ENCODE measurements at regions not wholly inside any gene's neighbourhood (a gene's known extent, or its start where the extent isn't known, plus 50 kb on each side); places are given as distances from the start of the nearest gene placed in this dataset.

DNA sequence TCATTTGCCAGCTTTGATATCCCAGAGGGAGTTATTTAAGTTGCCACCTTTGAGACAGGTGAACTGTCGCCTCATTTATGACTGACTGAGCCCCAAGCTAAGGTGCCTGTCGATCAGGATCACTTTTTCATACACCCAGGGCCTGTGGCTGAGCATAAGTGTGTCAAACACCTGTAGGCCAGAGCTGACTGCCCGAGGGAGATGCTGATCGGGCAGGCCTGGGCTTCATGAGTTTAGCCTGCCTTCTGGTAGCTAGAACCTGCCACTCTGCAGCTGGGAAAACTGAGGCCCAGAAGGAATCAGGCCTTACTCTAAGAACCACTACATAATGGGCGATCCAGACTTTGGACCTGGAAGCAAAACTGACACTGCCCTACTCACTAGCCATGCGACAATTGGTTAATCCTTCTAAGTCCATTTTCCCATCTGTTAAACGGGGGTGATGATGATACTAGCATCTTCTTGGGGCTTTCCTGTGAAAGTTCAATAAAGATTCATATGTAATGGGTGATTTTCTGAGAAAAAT, 188.7 kb upstream of the GLI2 start:
- DNase-seq (ENCODE audit: low read depth), result no peak
- in situ Hi-C loops (cut with HindIII; ENCODE audit: low pct_unique_long_range_greater_than_20kb, low sequenced_read_pairs), result no loop called here

DNA sequence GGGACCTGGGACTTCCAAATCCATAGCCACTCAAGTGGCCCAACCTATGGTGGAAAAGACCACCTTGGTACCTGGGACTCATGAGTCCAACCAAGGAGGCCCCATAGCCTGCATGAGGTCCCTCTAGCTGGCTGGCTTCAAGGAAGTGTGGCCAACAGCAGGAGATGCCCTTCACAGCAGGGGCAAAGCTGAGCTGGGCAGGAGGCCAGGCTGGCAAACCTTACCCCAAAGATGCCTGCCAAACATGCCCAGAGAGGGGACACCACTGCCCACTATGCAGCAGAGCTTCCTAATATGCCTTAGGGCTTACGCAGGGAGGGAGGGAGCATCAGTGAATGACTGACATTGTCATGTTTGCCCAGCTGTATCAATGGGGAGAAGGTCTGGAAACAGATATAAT, 188.0 kb upstream of the GLI2 start:
- in situ Hi-C loops (cut with HindIII; ENCODE audit: low pct_unique_long_range_greater_than_20kb, low sequenced_read_pairs), result no loop called here
- DNase-seq (ENCODE audit: low read depth), result no peak

DNA sequence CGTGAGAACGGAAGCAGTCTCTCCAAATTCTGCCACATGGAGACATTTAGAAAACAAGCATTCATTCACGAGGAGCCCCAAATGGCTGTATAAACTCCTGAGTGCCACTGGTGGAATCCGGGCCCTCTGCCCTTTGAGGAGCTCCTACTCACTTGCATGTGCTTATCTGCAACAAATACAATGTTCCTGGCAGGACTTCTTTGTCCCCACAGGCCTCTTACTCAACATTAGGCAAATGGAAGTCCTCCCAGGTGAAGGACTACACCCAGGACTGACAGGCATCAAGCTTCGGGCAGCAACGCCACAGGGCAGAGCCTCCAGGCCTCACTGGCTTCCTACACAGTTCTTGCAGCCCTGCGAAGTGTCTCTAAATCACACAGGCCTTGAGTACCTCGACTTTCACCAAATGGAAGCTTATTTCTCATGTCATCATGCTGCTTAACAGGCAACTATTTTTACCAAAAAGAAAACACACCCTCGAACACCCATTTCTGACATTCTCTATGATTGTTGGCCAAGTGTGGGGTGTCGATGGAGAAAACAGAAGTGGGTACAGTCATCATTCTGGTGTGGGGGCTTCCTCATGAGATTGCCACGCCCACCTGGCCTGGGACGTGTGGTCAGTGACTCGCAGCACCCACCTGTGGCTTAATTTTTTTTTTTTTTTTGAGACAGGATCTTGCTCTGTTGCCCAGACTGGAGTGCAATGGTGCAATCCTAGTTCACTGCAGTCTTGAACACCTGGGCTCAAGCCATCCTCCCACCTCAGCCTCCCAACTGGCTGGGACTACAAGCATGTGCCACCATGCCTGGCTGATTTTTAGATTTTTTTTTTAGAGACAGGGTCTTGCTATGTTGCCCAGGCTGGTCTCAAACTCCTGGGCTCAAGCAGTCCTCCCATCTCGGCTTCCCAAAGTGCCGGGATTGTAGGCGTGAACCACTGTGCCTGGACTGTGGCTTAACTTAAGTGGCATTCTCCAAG, 186.8 kb upstream of the GLI2 start:
- no peak for DNase-seq (ENCODE audit: low read depth)
- in situ Hi-C loops (cut with HindIII; ENCODE audit: low pct_unique_long_range_greater_than_20kb, low sequenced_read_pairs), result no loop called here

DNA sequence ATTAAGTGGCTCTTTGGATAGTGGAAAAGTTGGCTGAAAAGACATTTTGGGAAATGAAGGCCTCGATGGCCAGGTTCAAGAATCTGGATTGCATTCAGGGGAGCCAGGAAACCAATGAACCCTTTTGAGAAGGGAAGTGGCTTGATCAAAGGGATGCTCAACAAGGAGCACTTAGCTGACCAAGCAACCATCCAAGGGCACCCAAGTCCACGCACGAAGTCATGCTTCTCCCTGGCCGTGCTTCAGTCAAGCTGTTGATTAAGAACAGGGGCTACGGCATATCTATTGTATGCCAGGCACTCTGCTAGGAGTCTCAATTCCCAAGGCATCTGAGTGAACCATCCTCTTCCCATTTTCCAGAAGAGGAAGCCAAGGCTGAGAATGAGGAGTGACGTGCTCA, 185.8 kb upstream of the GLI2 start:
- DNase-seq (ENCODE audit: low read depth), result no peak
- in situ Hi-C loops (cut with HindIII; ENCODE audit: low pct_unique_long_range_greater_than_20kb, low sequenced_read_pairs), result no loop called here

DNA sequence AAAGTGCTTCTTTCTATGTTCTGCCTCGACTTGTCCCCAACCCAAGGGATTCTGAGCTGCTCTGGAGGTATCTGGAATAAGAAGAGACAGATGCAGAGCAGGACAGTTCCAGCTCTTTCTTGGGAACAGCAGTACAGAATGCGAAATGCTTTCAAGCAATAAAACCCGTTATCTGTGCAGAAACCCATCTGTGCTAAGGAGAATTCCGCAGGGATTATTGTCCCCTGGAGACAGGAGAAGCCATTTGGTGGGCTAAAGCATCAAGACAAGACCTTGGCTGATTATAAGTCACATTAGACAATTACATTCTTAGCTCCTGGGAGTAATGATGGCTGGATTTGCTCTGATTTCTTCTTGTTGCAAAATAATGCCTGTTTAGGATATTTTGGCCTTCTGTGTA, 185.4 kb upstream of the GLI2 start:
- no peak for DNase-seq (ENCODE audit: low read depth)
- in situ Hi-C loops (cut with HindIII; ENCODE audit: low pct_unique_long_range_greater_than_20kb, low sequenced_read_pairs), result no loop called here

DNA sequence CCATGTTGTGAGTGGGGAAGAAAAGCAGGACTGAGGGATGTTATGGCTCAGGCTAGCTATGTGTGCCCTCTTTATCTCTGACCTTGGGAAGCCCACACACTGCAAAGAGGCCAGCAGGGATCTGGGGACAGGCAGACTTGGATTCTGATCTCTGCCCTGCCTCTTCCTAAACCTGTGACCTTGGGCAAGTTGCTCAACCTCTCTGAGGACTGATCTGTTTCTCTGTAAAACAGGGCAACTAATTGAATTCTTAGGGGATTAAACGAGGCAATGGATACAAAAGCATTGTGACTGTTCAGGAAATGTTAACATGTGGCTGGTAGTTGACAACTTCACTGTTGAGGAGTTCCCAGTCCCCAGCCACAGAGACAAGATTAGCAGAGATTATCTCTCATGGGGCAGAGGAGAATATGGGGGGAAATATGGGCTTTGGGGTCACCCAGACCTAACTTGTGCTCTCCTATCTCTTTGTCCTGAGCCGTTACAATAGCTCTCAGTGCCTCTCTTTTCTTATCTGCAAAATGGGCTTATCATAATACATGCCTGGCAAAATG, 184.7 kb upstream of the GLI2 start:
- no peak for DNase-seq (ENCODE audit: low read depth)
- in situ Hi-C loops (cut with HindIII; ENCODE audit: low pct_unique_long_range_greater_than_20kb, low sequenced_read_pairs), result no loop called here

DNA sequence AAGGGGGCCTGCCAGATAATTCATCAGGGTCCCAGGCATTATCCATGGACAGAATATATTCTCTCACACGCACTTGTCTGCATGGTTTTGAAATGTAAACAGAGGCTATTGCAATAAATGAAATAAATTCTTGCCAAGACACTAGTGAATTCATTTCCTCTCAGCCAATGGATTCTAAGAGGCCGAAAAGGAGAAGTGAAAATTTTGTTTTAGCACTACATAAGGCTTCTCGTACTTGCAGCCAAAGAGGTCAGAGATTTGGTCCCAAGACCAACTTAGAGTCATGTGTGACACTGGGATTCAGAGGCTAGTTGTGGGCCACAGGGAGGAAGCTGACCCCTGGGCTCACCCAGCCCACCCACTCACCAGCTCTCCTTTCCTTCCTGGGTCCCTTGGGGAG, 184.1 kb upstream of the GLI2 start:
- DNase-seq (ENCODE audit: low read depth), result no peak
- in situ Hi-C loops (cut with HindIII; ENCODE audit: low pct_unique_long_range_greater_than_20kb, low sequenced_read_pairs), result no loop called here

DNA sequence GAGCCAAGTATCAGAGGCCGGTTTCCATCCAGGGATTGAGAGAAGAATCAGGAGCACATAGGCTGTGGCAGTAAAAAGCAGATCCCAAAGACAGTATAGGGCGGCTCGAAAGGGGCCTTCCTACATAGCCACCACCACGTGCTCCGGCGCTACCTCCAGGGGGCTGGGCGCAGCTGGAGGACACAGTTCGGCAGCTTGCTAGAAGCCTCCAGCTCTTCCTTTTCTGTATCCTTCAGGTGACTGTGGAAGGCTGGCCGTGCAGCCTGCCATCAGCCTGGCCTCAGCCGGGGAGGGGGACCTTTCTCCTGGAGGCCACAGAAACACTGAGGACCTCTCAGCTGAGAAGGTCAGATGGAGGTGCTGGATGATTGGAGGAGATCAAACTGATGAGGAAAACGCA, 183.6 kb upstream of the GLI2 start:
- no peak for DNase-seq (ENCODE audit: low read depth)
- in situ Hi-C loops (cut with HindIII; ENCODE audit: low pct_unique_long_range_greater_than_20kb, low sequenced_read_pairs), result no loop called here

DNA sequence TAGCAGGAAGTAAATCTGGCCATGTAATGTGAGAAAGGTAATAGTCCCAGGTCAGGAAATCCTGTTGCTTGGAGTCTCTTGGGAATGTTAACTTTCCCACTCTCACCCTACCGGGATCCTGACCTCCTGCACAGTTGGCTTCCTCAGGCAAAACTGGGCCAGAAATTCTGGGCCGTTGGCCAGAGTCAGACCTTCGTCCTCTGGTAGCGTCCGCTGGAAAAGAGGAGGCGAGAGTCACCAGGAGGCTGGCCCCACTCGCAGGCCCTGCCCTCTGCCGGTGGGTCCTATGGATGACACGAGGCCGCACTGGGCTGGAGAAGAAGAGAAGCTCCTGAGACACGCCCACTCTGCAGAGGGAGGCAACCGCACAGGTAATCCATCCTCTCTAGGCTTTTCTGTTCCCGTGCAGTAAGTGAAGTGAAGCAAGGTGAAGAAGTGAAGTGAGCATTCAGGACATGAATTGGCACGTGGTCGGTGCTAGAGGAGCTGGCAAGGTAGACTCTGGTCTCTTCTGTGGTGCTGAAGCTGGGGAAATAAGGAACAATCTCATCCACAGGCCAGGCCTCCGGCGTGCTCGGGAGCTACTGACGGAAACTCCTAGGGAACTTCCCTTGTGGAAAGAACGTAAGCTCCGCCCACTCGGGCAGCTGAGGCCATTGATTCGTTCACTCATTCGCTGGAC, 182.7 kb upstream of the GLI2 start:
- peak; percentile 49 for DNase-seq (ENCODE audit: low read depth)
- in situ Hi-C loops (cut with HindIII; ENCODE audit: low pct_unique_long_range_greater_than_20kb, low sequenced_read_pairs), result no loop called here

DNA sequence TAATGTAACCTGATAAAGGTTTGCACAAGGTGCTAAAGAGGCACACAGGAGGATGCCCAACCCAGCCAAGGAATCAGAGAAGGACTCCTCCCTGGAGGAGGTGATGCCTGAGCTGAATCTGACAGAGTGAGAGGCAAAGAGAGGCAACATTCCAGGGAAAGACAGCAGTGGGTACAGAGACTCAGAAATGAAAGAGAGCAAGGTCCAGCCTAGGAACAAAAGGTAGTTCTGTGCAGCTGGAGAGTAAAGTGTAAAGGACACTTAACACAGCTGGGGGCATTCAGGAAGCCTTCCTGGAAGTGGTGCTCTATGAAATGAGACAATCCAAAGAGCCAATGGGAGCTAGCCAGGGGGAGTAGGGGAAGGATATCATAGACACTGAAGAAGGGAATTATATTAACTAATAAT, 181.0 kb upstream of the GLI2 start:
- in situ Hi-C loops (cut with HindIII; ENCODE audit: low pct_unique_long_range_greater_than_20kb, low sequenced_read_pairs), result no loop called here
- no peak for DNase-seq (ENCODE audit: low read depth)

DNA sequence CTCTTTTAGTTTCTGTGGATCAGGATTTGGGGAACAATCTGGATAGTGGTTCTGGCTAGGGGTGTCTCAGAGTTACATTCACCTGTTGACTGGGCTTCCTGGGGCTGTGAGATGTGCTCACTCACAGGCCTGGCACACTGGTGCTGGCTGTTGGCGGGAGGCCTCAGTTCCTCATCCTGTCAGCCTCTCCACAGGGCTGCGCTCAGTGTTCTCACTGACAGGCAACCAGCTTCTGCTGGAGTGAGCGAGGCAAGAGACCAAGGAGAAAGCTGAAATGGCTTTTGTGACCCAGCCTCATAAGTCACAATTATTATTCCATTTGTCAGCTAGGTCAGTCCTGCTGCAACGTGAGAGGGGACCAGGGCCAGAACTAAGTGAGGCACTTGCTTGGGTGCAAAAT, 180.6 kb upstream of the GLI2 start:
- in situ Hi-C loops (cut with HindIII; ENCODE audit: low pct_unique_long_range_greater_than_20kb, low sequenced_read_pairs), result no loop called here
- no peak for DNase-seq (ENCODE audit: low read depth)

DNA sequence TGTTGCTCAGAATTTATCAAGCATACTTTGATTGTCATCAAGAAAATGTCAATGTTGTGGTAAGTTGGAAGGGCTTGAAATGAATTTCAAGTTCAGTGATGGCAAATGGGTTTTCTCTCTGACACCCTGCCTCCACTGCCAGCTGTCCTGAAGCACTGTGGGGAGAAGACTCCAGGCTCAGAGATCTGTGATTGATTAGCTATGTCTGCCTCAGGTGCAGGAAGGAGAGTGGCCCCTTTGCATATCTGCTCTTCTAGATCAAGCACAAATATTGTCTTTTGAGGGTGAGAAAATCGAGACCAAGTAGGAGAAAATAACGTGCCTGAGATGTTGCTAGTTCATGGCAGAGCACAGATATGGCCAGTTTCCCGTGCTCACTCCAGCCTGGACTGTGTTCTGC, 178.8 kb upstream of the GLI2 start:
- in situ Hi-C loops (cut with HindIII; ENCODE audit: low pct_unique_long_range_greater_than_20kb, low sequenced_read_pairs), result no loop called here

DNA sequence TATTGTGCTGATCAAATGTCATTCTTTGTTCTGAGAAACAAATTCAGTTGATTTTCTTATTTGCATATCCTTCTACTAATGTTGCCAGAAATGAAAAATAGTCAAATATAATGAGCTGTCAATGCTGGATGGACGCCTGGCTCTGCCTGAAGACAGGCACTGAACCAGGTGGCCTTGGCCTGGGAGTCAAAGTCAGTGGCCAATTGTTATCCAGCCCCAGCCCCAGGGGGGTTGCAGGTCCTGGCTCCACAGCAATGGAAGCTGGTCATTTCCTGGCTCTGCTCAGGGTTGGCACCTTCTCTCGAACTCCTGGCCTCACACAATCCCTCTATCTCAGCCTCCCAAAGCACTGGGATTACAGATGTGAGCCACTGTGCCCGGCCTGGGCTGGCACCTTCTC, 176.8 kb upstream of the GLI2 start:
- in situ Hi-C loops (cut with HindIII; ENCODE audit: low pct_unique_long_range_greater_than_20kb, low sequenced_read_pairs), result no loop called here
- no peak for DNase-seq (ENCODE audit: low read depth)

More for the DNA sequence above, 178.8 kb upstream of the GLI2 start:
- no peak for DNase-seq (ENCODE audit: low read depth)

DNA sequence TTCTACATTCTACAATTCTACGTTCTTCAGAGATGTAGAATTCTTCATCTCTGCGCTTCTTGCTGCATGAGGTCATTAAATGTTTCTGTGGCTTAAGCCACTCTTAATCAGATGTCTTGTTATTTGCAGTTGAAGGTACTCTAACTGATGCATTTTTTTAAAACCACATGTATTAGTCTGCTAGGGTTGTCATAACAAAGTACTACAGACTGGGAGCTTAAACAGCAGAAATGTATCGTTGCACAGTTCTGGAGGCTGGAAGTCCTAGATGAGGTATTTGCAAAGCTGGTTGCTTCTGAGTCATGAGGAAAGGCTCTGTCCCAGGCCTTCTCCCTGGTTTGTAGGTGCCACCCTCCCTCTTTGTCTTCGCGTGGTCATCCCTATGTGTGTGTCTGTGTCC, 176.3 kb upstream of the GLI2 start:
- peak; percentile 94 for DNase-seq (ENCODE audit: low read depth)
- in situ Hi-C loops (cut with HindIII; ENCODE audit: low pct_unique_long_range_greater_than_20kb, low sequenced_read_pairs), result no loop called here

DNA sequence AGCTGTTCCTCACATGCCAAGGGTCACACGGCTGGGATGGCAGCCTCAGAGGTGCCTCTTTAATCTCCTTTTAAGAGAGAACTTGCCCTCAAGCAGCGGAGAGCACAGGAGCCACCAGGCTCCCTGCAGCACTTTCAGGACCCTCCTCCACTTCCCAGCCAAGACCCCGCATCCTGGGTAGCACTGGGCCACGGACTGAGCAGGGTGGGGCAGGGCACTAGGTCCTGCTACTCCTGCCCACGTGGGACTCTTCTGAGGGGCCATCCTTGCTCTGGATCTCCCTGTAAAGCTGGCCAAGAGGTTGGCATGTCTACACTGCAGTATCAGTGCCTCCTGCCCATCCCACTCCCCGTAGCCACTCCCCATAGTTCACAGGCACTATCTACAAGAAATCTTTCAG, 175.3 kb upstream of the GLI2 start:
- in situ Hi-C loops (cut with HindIII; ENCODE audit: low pct_unique_long_range_greater_than_20kb, low sequenced_read_pairs), result no loop called here
- DNase-seq (ENCODE audit: low read depth), result no peak

DNA sequence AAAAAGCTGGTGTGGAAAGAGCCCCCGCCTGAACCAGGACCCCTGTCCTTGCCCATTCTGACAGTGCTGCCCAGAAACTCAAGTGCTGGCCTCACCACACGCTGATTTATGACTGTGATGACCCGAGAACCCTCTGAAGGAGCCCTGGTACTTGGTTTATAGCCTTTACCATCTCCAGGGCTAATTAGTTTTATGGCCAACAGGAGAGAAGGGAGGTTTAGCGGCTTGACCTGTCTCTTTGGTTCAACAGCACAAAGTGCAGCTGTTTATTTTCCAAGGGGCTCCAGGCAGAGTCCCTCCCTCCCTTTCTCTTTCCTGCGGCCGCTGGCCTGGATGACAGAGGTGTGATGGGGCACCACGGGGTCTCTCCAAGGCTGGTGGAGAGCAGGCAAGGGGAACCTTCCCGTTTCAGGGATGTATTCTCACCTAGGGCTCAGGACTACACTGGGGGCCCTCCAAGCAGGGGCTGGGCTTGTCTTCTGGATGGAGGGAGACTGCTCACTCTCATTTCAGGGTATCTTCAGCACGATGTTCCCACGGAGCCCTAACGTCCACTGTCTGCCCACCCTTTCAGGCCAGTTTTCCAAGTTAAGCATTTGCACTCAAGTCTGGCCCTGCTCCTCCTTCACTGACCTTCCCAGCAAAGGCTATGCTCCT, 174.2 kb upstream of the GLI2 start:
- no peak for DNase-seq (ENCODE audit: low read depth)
- in situ Hi-C loops (cut with HindIII; ENCODE audit: low pct_unique_long_range_greater_than_20kb, low sequenced_read_pairs), result no loop called here

DNA sequence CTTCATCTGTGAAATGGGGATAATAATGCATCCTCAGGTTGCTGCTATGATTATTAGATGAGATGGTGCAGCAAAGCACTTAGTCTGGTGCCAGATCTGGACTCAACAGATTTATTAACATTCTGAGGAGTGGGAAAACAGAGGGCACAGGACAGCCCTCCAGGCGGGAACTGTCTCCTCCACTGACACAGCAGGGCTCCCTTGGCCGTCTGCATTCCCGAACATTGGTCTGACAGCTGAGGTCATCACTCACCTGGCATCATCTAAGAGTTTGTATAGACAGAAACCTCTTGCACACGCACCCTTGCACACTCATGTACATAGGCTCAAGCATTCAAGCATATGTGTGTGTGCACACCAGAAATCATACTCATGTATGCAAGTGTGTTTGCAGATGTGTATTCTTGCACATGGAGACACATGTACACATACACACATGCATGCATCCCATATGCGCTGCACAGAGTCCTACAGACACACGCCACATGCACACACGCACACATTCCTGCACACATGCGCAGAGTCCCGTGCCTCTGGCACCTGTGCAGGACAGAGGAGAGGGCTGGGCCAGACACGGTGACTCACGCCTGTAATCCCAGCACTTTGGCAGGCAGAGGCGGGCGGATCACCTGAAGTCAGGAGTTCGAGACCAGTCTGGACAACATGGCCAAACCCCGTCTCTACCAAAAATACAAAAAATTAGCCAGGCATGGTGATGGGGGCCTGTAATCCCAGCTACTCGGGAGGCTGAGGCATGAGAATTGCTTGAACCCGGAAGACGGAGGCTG, 173.3 kb upstream of the GLI2 start:
- in situ Hi-C loops (cut with HindIII; ENCODE audit: low pct_unique_long_range_greater_than_20kb, low sequenced_read_pairs), result no loop called here

DNA sequence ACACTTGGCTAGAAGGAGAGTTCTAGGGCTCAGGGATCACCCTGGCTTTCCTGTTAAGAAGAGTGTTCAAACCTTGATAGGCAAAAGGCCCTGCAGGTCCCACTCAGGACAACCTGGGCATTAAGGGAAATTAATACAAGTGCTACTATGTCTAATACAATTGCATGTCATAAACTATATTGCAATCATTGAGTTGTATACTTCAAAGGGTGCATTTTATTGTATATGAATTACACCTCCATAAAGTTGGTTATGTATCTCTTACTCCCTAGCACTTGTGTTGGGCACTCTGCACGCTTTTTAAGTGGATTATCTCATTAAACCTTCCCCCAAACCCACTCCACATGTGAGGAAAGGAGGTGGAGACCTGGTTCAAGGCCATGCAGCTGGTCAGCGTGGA, 172.1 kb upstream of the GLI2 start:
- no peak for DNase-seq (ENCODE audit: low read depth)
- in situ Hi-C loops (cut with HindIII; ENCODE audit: low pct_unique_long_range_greater_than_20kb, low sequenced_read_pairs), result no loop called here

More for the DNA sequence above, 173.3 kb upstream of the GLI2 start:
- DNase-seq (ENCODE audit: low read depth), result no peak

All from Caki2 (cell line).